ENCODE measurements at regions not wholly inside any gene's neighbourhood (a gene's known extent, or its start where the extent isn't known, plus 50 kb on each side); places are given as distances from the start of the nearest gene placed in this dataset.

DNA sequence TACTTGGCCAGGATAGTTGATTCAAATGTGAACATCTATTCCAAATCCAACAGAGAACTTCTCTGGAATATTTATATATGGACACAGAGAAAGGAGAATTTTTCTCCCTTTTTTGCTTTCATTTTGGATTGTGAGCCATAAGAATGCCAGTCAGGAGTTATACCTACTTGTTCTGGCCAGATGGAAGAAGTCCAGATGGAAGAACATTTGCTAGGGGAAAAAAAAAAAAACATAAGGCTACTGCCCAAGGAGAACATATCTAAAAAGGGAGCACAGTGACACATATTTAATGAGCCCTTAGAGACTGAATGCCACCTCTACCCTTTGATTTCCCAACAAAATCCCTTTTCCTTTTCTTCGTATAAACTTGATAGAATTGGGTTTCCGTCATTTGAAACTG lies 61.7 kb upstream of the PPP2R2B start:
- no peak for ATAC-seq
- TF ChIP-seq ZNF70 (CRISPR knock-in tag; IDR thresholded peaks at IDR 0.05) (no peak), ARNTL (CRISPR knock-in tag; IDR thresholded peaks at IDR 0.05; ENCODE audit: borderline replicate concordance, low read depth) (no peak), ZNF565 (CRISPR knock-in tag; conservative IDR thresholded peaks at IDR 0.05; ENCODE audit: low read depth) (no peak), ZFP3 (CRISPR knock-in tag; IDR thresholded peaks at IDR 0.05) (no peak), GLIS3 (CRISPR knock-in tag; IDR thresholded peaks at IDR 0.05) (no peak), OSR1 (CRISPR knock-in tag; IDR thresholded peaks at IDR 0.05) (no peak), ZNF8 (CRISPR knock-in tag; IDR thresholded peaks at IDR 0.05) (no peak), ZC3H10 (CRISPR knock-in tag; IDR thresholded peaks at IDR 0.05) (no peak), PPARA (CRISPR knock-in tag; IDR thresholded peaks at IDR 0.05; ENCODE audit: borderline replicate concordance) (no peak), RARB (CRISPR knock-in tag; IDR thresholded peaks at IDR 0.05) (no peak)
- TF ChIP-seq, protein P1, sequence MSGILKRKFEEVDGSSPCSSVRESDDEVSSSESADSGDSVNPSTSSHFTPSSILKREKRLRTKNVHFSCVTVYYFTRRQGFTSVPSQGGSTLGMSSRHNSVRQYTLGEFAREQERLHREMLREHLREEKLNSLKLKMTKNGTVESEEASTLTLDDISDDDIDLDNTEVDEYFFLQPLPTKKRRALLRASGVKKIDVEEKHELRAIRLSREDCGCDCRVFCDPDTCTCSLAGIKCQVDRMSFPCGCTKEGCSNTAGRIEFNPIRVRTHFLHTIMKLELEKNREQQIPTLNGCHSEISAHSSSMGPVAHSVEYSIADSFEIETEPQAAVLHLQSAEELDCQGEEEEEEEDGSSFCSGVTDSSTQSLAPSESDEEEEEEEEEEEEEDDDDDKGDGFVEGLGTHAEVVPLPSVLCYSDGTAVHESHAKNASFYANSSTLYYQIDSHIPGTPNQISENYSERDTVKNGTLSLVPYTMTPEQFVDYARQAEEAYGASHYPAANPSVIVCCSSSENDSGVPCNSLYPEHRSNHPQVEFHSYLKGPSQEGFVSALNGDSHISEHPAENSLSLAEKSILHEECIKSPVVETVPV (CRISPR knock-in tag; IDR thresholded peaks at IDR 0.05) = no peak
- TF ChIP-seq, protein P2, sequence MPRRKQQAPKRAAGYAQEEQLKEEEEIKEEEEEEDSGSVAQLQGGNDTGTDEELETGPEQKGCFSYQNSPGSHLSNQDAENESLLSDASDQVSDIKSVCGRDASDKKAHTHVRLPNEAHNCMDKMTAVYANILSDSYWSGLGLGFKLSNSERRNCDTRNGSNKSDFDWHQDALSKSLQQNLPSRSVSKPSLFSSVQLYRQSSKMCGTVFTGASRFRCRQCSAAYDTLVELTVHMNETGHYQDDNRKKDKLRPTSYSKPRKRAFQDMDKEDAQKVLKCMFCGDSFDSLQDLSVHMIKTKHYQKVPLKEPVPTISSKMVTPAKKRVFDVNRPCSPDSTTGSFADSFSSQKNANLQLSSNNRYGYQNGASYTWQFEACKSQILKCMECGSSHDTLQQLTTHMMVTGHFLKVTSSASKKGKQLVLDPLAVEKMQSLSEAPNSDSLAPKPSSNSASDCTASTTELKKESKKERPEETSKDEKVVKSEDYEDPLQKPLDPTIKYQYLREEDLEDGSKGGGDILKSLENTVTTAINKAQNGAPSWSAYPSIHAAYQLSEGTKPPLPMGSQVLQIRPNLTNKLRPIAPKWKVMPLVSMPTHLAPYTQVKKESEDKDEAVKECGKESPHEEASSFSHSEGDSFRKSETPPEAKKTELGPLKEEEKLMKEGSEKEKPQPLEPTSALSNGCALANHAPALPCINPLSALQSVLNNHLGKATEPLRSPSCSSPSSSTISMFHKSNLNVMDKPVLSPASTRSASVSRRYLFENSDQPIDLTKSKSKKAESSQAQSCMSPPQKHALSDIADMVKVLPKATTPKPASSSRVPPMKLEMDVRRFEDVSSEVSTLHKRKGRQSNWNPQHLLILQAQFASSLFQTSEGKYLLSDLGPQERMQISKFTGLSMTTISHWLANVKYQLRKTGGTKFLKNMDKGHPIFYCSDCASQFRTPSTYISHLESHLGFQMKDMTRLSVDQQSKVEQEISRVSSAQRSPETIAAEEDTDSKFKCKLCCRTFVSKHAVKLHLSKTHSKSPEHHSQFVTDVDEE (CRISPR knock-in tag; IDR thresholded peaks at IDR 0.05) = no peak

DNA sequence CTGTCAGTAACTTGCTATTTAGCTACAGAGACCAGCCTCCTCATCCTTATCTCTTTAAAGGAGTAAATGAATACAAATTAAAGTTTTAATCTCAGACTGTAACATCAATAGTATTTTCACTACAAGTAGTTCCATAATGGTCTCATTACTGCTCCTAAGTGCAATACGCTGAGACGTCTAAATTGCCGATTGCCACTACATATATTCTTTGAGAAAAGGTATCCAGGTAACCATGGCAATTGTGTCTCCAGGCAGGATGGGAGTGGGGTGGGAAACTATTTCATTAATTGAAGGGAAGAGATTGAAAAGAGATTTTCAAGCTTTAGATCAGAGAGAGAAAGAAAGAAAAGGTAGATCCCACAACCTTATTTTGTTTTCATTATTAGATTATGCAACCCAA lies 65.5 kb upstream of the PPP2R2B start:
- TF ChIP-seq OSR1 (CRISPR knock-in tag; IDR thresholded peaks at IDR 0.05) (no peak), ZNF70 (CRISPR knock-in tag; IDR thresholded peaks at IDR 0.05) (no peak), PPARA (CRISPR knock-in tag; IDR thresholded peaks at IDR 0.05; ENCODE audit: borderline replicate concordance) (no peak), ISL1 (CRISPR knock-in tag; IDR thresholded peaks at IDR 0.05) (no peak), ZC3H10 (CRISPR knock-in tag; IDR thresholded peaks at IDR 0.05) (no peak), CSDC2 (CRISPR knock-in tag; IDR thresholded peaks at IDR 0.05) (no peak), ZNF565 (CRISPR knock-in tag; conservative IDR thresholded peaks at IDR 0.05; ENCODE audit: low read depth) (no peak), ARNTL (CRISPR knock-in tag; IDR thresholded peaks at IDR 0.05; ENCODE audit: borderline replicate concordance, low read depth) (no peak), TCF4 (CRISPR knock-in tag; IDR thresholded peaks at IDR 0.05; ENCODE audit: borderline replicate concordance) (no peak)
- TF ChIP-seq, protein P1 (CRISPR knock-in tag; IDR thresholded peaks at IDR 0.05) = no peak
- TF ChIP-seq, protein P3, sequence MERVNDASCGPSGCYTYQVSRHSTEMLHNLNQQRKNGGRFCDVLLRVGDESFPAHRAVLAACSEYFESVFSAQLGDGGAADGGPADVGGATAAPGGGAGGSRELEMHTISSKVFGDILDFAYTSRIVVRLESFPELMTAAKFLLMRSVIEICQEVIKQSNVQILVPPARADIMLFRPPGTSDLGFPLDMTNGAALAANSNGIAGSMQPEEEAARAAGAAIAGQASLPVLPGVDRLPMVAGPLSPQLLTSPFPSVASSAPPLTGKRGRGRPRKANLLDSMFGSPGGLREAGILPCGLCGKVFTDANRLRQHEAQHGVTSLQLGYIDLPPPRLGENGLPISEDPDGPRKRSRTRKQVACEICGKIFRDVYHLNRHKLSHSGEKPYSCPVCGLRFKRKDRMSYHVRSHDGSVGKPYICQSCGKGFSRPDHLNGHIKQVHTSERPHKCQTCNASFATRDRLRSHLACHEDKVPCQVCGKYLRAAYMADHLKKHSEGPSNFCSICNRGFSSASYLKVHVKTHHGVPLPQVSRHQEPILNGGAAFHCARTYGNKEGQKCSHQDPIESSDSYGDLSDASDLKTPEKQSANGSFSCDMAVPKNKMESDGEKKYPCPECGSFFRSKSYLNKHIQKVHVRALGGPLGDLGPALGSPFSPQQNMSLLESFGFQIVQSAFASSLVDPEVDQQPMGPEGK (CRISPR knock-in tag; IDR thresholded peaks at IDR 0.05; ENCODE audit: borderline replicate concordance) = no peak

DNA sequence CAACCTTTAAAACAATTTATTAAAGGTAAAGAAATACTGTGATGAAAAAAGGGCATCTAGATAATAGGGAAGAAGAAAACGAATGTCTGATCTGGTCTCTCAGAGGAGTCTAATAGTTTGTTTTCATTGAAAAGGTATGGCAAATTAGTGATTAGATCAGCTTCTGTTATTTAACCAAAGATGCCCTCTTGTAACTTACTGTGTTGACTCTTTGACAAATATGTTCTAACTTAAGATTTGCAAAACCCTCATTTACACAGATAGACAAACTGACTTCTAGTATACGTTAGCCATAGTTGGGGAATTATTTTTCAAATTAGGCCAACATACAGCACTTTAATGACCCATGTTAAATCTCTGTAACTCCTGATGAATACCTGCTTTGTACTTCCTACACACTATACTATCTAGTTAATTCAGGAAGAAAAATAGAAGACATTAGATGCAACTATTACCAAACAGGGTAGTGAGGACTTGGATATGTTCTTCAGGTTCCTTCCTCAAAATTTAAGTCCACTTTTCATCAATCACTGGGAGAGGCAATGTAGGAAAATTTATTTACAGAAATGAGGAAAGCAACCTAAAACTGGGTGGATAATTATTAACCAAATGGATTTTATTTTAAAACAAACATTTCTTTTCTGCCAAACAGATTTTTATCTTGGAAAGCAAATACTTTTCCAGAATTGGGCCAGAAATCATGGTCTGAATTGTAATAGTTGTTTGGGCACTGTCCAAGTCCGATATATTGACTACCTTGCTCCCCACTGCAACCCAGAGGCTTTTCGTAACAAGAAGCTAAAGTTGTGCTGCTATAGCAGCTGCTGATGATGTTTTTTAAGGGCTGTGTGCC lies 66.4 kb upstream of the PPP2R2B start:
- no peak for TF ChIP-seq BACH2 (CRISPR knock-in tag; IDR thresholded peaks at IDR 0.05; ENCODE audit: borderline replicate concordance)
- TF ChIP-seq SNAI2 (CRISPR knock-in tag; IDR thresholded peaks at IDR 0.05) = no peak
- TF ChIP-seq PPARA (CRISPR knock-in tag; IDR thresholded peaks at IDR 0.05; ENCODE audit: borderline replicate concordance) = no peak
- TF ChIP-seq, protein P3 (CRISPR knock-in tag; IDR thresholded peaks at IDR 0.05; ENCODE audit: borderline replicate concordance) = no peak
- TF ChIP-seq, protein P4, sequence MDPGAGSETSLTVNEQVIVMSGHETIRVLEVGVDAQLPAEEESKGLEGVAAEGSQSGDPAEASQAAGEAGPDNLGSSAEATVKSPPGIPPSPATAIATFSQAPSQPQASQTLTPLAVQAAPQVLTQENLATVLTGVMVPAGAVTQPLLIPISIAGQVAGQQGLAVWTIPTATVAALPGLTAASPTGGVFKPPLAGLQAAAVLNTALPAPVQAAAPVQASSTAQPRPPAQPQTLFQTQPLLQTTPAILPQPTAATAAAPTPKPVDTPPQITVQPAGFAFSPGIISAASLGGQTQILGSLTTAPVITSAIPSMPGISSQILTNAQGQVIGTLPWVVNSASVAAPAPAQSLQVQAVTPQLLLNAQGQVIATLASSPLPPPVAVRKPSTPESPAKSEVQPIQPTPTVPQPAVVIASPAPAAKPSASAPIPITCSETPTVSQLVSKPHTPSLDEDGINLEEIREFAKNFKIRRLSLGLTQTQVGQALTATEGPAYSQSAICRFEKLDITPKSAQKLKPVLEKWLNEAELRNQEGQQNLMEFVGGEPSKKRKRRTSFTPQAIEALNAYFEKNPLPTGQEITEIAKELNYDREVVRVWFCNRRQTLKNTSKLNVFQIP (CRISPR knock-in tag; IDR thresholded peaks at IDR 0.05; ENCODE audit: borderline replicate concordance, low read depth) = no peak
- ATAC-seq = no peak

More for the DNA sequence above, 65.5 kb upstream of the PPP2R2B start:
- no peak for ATAC-seq

Data from SK-N-SH treated with all-trans-retinoic acid at 6 μM for 48 hours (cell line).